ENCODE measurements at regions not wholly inside any gene's neighbourhood (a gene's known extent, or its start where the extent isn't known, plus 50 kb on each side); places are given as distances from the start of the nearest gene placed in this dataset.
"Not testable (repeated sequence)": the region's sequence is repeated elsewhere in the genome, so short reads cannot be mapped to it uniquely, and the experiment has no call there.

GRCh38 chr5:87212183-87212582, 55.5 kb upstream of the RASA1 start:
- DNase-seq, result not testable (repeated sequence)

- not testable (repeated sequence) for DNase-seq
Observed at GRCh38 chr5:87217480-87217879, 50.2 kb upstream of the RASA1 start.
